ENCODE measurements at regions not wholly inside any gene's neighbourhood (a gene's known extent, or its start where the extent isn't known, plus 50 kb on each side); places are given as distances from the start of the nearest gene placed in this dataset.

DNA sequence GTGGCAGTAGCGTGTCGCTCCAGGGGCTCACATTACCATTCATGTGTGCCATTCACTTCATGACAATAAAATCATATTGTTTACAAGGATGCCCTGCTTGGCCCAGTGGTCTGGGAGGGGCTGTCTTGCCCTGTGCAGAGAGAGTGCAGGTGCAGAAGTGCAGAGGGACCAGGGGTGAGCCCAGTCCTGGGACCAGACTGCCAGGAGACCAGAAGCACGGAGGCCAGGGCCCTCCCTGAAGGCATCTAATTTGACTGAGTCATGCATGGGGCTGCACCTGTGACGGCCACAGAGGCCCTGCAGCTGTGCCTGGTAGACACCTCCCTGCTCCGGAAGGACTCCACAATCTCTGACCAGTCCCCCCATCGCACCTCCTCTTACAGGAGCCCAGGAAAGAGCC, 164.4 kb upstream of the FOXD4L5 start:
- Mint-ChIP-seq H3K9me3 (peaks cover 93% of the 10 kb centered on the region), H3K36me3 (ENCODE audit: low read depth) (peaks cover 33% of the 10 kb centered on the region), H3K4me3 (no peak overlapping the region), H3K27me3 (ENCODE audit: insufficient read depth, low read depth, poor library complexity) (peaks cover 2% of the 10 kb centered on the region), H3K27ac (no peak overlapping the region), H3K4me1 (no peaks in the 10 kb centered on the region)
- Histone ChIP-seq H3K79me2 (replicated peaks; ENCODE audit: insufficient read depth) (no peaks in the 10 kb centered on the region), H3K9me2 (ENCODE audit: insufficient read depth) (no peaks in the 10 kb centered on the region), H3F3A (replicated peaks; ENCODE audit: low read depth) (no peaks in the 10 kb centered on the region), H3K27me3 (ENCODE audit: insufficient read depth) (no peaks in the 10 kb centered on the region), H3K4me2 (no peak overlapping the region), H3K4me1 (ENCODE audit: insufficient read depth) (no peaks in the 10 kb centered on the region), H4K20me1 (replicated peaks; ENCODE audit: insufficient read depth) (no peaks in the 10 kb centered on the region), H2AFZ (no peak overlapping the region), H3K36me3 (ENCODE audit: insufficient read depth) (no peaks in the 10 kb centered on the region), H3K27ac (ENCODE audit: low read depth) (no peak overlapping the region), H3K4me3 (no peak overlapping the region)
- ATAC-seq: no peak
- TF ChIP-seq, protein P1, sequence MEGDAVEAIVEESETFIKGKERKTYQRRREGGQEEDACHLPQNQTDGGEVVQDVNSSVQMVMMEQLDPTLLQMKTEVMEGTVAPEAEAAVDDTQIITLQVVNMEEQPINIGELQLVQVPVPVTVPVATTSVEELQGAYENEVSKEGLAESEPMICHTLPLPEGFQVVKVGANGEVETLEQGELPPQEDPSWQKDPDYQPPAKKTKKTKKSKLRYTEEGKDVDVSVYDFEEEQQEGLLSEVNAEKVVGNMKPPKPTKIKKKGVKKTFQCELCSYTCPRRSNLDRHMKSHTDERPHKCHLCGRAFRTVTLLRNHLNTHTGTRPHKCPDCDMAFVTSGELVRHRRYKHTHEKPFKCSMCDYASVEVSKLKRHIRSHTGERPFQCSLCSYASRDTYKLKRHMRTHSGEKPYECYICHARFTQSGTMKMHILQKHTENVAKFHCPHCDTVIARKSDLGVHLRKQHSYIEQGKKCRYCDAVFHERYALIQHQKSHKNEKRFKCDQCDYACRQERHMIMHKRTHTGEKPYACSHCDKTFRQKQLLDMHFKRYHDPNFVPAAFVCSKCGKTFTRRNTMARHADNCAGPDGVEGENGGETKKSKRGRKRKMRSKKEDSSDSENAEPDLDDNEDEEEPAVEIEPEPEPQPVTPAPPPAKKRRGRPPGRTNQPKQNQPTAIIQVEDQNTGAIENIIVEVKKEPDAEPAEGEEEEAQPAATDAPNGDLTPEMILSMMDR (conservative IDR thresholded peaks at IDR 0.05; ENCODE audit: low read depth in 2 of 2): no peak
- TF ChIP-seq ZNF114 (CRISPR knock-in tag; IDR thresholded peaks at IDR 0.05) (no peak), POLR2AphosphoS5 (IDR thresholded peaks at IDR 0.05; ENCODE audit: low read depth) (no peak), EZH2phosphoT487 (IDR thresholded peaks at IDR 0.05; ENCODE audit: unreplicated experiment) (no peak), EZH2 (IDR thresholded peaks at IDR 0.05; ENCODE audit: low read depth, unreplicated experiment) (no peak), ZNF462 (CRISPR knock-in tag; IDR thresholded peaks at IDR 0.05) (no peak), STAT1 (IDR thresholded peaks at IDR 0.05; ENCODE audit: unreplicated experiment) (no peak), NANOG (IDR thresholded peaks at IDR 0.05; ENCODE audit: borderline replicate concordance) (no peak), JUNB (IDR thresholded peaks at IDR 0.05; ENCODE audit: unreplicated experiment) (no peak), ETS1 (IDR thresholded peaks at IDR 0.05) (no peak), CREB1 (CRISPR knock-in tag; IDR thresholded peaks at IDR 0.05; ENCODE audit: low read depth) (no peak), ZNF331 (CRISPR knock-in tag; IDR thresholded peaks at IDR 0.05; ENCODE audit: low read depth) (no peak)
- TF ChIP-seq, protein P2, sequence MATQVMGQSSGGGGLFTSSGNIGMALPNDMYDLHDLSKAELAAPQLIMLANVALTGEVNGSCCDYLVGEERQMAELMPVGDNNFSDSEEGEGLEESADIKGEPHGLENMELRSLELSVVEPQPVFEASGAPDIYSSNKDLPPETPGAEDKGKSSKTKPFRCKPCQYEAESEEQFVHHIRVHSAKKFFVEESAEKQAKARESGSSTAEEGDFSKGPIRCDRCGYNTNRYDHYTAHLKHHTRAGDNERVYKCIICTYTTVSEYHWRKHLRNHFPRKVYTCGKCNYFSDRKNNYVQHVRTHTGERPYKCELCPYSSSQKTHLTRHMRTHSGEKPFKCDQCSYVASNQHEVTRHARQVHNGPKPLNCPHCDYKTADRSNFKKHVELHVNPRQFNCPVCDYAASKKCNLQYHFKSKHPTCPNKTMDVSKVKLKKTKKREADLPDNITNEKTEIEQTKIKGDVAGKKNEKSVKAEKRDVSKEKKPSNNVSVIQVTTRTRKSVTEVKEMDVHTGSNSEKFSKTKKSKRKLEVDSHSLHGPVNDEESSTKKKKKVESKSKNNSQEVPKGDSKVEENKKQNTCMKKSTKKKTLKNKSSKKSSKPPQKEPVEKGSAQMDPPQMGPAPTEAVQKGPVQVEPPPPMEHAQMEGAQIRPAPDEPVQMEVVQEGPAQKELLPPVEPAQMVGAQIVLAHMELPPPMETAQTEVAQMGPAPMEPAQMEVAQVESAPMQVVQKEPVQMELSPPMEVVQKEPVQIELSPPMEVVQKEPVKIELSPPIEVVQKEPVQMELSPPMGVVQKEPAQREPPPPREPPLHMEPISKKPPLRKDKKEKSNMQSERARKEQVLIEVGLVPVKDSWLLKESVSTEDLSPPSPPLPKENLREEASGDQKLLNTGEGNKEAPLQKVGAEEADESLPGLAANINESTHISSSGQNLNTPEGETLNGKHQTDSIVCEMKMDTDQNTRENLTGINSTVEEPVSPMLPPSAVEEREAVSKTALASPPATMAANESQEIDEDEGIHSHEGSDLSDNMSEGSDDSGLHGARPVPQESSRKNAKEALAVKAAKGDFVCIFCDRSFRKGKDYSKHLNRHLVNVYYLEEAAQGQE (IDR thresholded peaks at IDR 0.05; ENCODE audit: unreplicated experiment): no peak
- no peak for DNase-seq (ENCODE audit: low spot score)

Data from GM23338 (cell line).